SK-N-MC (cell line): ENCODE measurements at regions not wholly inside any gene's neighbourhood (a gene's known extent, or its start where the extent isn't known, plus 50 kb on each side); places are given as distances from the start of the nearest gene placed in this dataset.

ENCODE experiments used
- DNase-seq: peaks from one replicate; pipeline ENCODE4 v3.0.0-alpha.2; 2011; ENCODE audit warnings: low read depth, low spot score
- H3K27ac ChIP-seq: fragments of 200-600 bp; sonication (generic); 2 replicates; pipeline ENCODE4 v1.5.1; 2016; ENCODE audit warnings: mixed run types
- H3K36me3 ChIP-seq: fragments of 200-600 bp; sonication (generic); 2 replicates; pipeline ENCODE4 v1.6.1; 2017; ENCODE audit warnings: antibody characterized with exemption, low read length, mixed read lengths; ENCODE audit not compliant: insufficient read depth
- H3K4me3 ChIP-seq: fragments of 200-600 bp; sonication (generic); 2 replicates; pipeline ENCODE4 v1.5.1; 2016
- H3K9ac ChIP-seq: fragments of 200-600 bp; sonication (generic); 2 replicates; pipeline ENCODE4 v1.8.0; 2017; ENCODE audit warnings: mixed run types, mixed read lengths; ENCODE audit not compliant: insufficient read length
- H3K9me3 ChIP-seq: fragments of 200-600 bp; sonication (generic); 2 replicates; pipeline ENCODE4 v1.6.1; 2017; ENCODE audit warnings: low read depth, mild to moderate bottlenecking, antibody characterized with exemption, low read length, moderate library complexity, mixed read lengths
- EZH2 ChIP-seq: fragments of 200-600 bp; sonication (generic); IDR thresholded peaks from one replicate; pipeline ENCODE4 v1.6.1; 2017; ENCODE audit warnings: antibody characterized with exemption
- FOXP2 ChIP-seq: optimal IDR thresholded peaks from 2 replicates; pipeline ENCODE3; 2011; ENCODE audit warnings: mild to moderate bottlenecking, moderate library complexity; ENCODE audit not compliant: insufficient read depth; ENCODE audit errors: extremely low read length, control extremely low read depth
- POLR2AphosphoS5 ChIP-seq: IDR thresholded peaks from 2 replicates; pipeline ENCODE4 v1.6.1; 2012; ENCODE audit warnings: mild to moderate bottlenecking, low read depth, low read length, borderline replicate concordance

DNA sequence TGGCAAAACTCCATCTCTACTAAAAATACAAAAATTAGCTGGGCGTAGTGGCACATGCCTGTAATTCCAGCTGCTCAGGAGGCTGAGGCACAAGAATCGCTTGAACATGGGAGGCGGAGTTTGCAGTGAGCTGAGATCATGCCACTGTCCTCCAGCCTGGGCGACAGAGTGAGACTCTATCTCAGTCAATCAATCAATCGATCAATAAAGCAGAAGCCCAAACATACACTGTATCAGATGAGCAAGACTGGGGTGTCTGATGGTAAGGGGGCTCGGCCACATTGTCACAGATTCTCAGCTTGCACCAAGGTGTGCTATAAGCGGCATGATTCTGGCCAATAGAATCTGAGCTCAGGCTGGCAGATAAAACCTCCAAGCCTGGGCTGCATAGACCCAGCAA, 261.1 kb downstream of the BUD13 start:
- DNase-seq, result no peak
- no peaks in the 10 kb centered on the region for H3K36me3 ChIP-seq
- H3K9me3 ChIP-seq, result no peaks in the 10 kb centered on the region

DNA sequence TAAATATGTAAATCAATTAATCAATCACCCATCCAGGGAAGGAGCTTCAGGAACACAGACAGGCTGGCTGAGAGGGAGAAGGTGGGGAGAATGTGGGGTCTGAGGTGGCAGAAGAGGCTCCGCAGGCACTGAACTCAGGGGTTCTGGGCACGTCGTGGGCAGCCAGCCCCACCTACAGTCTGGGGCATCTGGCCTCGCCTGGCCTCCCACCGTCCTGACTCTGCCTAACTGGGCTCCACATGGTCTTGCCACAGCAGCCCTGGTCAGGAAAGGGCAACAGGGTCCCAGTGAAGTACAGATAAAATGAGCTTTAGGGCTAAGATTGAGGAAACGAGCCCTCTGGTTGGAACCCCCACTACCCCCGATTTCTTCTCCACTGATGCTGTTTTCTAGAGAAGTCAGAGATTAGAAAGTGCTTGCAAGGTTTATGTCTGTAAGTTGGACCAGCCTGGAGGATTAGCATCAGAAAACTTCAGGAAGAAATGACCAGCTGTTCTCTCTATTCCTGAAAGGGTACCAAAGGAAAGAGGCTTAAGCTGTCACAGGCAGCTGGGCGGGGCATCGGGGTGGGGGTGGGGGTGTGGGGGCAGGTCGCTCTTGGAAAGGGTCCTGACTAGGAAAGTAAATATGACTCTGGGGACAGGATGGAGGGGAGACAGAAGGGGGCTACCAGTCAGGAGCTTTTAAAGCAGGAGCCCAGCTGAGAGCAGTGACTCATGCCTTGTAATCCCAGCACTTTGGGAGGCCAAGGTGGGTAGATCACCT, 261.7 kb downstream of the BUD13 start:
- Histone ChIP-seq H3K9me3 (no peaks in the 10 kb centered on the region), H3K36me3 (no peaks in the 10 kb centered on the region), H3K27ac (no peak overlapping the region), H3K9ac (no peak overlapping the region), H3K4me3 (no peak overlapping the region)
- no peak for DNase-seq
- no peak for TF ChIP-seq FOXP2
- TF ChIP-seq POLR2AphosphoS5, result no peak
- no peak for TF ChIP-seq EZH2

More for the DNA sequence above, 261.1 kb downstream of the BUD13 start:
- Histone ChIP-seq H3K4me3 (no peak overlapping the region), H3K9ac (no peak overlapping the region), H3K27ac (no peak overlapping the region)
- no peak for TF ChIP-seq FOXP2
- TF ChIP-seq POLR2AphosphoS5, result no peak
- no peak for TF ChIP-seq EZH2

- H3K27ac ChIP-seq, result no peak overlapping the region
- H3K9me3 ChIP-seq, result no peaks in the 10 kb centered on the region
- H3K4me3 ChIP-seq, result no peak overlapping the region
- no peak overlapping the region for H3K9ac ChIP-seq
- no peaks in the 10 kb centered on the region for H3K36me3 ChIP-seq
- no peak for DNase-seq
- TF ChIP-seq POLR2AphosphoS5 (no peak), EZH2 (no peak), FOXP2 (no peak)
Measured at GRCh38 chr11:116510166-116510565, 262.6 kb downstream of the BUD13 start.

DNA sequence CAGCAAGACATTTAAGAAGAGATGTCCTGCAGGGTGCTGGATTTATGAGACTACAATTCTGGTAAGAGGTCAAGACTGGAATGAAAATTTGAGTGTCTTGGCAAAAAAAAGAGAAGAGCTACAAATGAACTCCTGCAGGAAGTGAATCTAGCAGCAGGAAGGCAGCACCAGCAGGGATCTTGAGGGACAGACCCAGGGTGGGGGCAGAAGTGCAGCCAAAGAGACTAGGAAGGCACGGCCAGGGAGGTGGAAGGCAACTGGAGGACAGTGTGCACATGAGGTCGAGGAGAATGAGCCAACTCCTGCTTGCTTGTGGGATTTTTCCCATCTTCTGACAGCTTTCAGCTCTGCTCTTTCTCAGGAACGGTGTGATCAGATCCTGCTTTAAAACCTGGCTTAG, 263.2 kb downstream of the BUD13 start:
- DNase-seq, result no peak
- H3K9ac ChIP-seq, result no peak overlapping the region
- H3K9me3 ChIP-seq, result no peaks in the 10 kb centered on the region
- TF ChIP-seq FOXP2, result no peak
- H3K4me3 ChIP-seq, result no peak overlapping the region
- no peaks in the 10 kb centered on the region for H3K36me3 ChIP-seq
- H3K27ac ChIP-seq, result no peak overlapping the region

- Histone ChIP-seq H3K9ac (no peak overlapping the region), H3K27ac (no peak overlapping the region), H3K9me3 (no peaks in the 10 kb centered on the region), H3K4me3 (no peak overlapping the region), H3K36me3 (no peaks in the 10 kb centered on the region)
- DNase-seq, result no peak
- no peak for TF ChIP-seq EZH2
- no peak for TF ChIP-seq FOXP2
- TF ChIP-seq POLR2AphosphoS5, result no peak
Measured at GRCh38 chr11:116507849-116508695, 264.7 kb downstream of the BUD13 start.

- H3K4me3 ChIP-seq, result no peak overlapping the region
- H3K27ac ChIP-seq, result no peak overlapping the region
- H3K9me3 ChIP-seq, result no peaks in the 10 kb centered on the region
- no peaks in the 10 kb centered on the region for H3K36me3 ChIP-seq
- no peak overlapping the region for H3K9ac ChIP-seq
- TF ChIP-seq POLR2AphosphoS5 (no peak), FOXP2 (no peak), EZH2 (no peak)
- DNase-seq, result no peak
Measured at GRCh38 chr11:116507016-116507415, 265.8 kb downstream of the BUD13 start.

DNA sequence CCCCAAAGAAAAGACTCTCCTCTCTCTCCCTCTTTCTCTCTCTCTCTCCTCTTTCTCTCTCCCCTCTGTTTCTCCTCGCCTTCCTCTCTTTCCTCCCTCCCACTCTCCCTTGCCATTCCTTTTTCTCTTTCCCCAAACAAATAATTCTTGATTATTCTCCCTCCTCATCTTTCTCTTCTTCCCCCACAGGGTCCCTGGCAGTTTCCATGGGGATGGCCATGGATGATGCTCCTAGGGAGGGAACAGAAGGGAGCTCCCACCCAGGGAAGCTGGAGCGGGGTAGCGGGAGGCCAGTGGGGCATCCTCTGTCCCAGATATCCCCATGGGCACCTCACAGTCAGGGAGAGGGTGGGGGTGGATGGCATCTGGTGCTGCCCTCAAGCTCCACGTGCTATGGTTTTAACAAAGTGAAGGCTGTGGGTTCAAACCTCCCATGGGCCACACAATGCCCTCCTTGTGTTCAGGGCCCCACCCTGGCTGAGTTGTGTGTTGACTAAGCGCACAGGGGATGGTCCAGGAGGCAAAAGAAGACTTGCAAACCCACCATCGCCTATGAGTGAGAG, 266.4 kb downstream of the BUD13 start:
- Histone ChIP-seq H3K4me3 (no peak overlapping the region), H3K36me3 (no peaks in the 10 kb centered on the region), H3K27ac (no peak overlapping the region), H3K9ac (no peak overlapping the region), H3K9me3 (no peaks in the 10 kb centered on the region)
- no peak for TF ChIP-seq FOXP2
- no peak for TF ChIP-seq EZH2
- no peak for TF ChIP-seq POLR2AphosphoS5
- DNase-seq, result no peak
